HepG2 (cell line): ENCODE measurements at regions not wholly inside any gene's neighbourhood (a gene's known extent, or its start where the extent isn't known, plus 50 kb on each side); places are given as distances from the start of the nearest gene placed in this dataset.

Source experiments
- ATAC-seq: fragments of 200-7000 bp; cut with Tn5 transposase; 3 replicates; pipeline ENCODE4 v1.9.1; 2020; ENCODE audit warnings: mild to moderate bottlenecking, moderate library complexity
- BruUV-seq: library from RNA; stranded (reverse); fragments of 400-500 nt; replicated peaks from 2 replicates; lab custom pipeline; 2021; lab: Mats Ljungman, UMichigan
- CTCF ChIA-PET: fragments of 300-600 bp; formaldehyde crosslinking; extraction: SDS; loops from one replicate; lab custom pipeline; 2021; ENCODE audit warnings: low total read pairs, inconsistent platforms, low intra/inter-chr PET ratio; lab: Yijun Ruan, JAX
- POLR2A ChIA-PET: fragments of 350-600 bp; sonication (Branson Sonifier 250); formaldehyde crosslinking; loops from one replicate; lab custom pipeline; 2020; ENCODE audit warnings: antibody characterized with exemption, inconsistent platforms; lab: Yijun Ruan, JAX
- DNase-seq: peaks from one replicate; pipeline ENCODE4 v3.0.0-alpha.2; 2015; ENCODE audit warnings: low spot score
- FAIRE-seq: peaks from 3 replicates; lab custom pipeline; 2011; peaks lifted over from hg19 to GRCh38; lab: Jason Lieb, UNC
- H2AFZ ChIP-seq: one replicate; pipeline ENCODE4 v1.6.1; 2011; ENCODE audit warnings: low read length, inconsistent platforms
- H3K27ac ChIP-seq: fragments of 300-600 bp; 3 replicates; pipeline ENCODE4 v1.8.0; 2011; ENCODE audit warnings: mixed run types, mild to moderate bottlenecking, mixed read lengths, low read length, inconsistent platforms; ENCODE audit not compliant: insufficient read depth; ENCODE audit errors: extremely low read length
- H3K27me3 ChIP-seq, 2 experiments: fragments of 200-600 bp in 1 of 2; 2 replicates in 1 of 2; 3 replicates in 1 of 2; pipeline versions ENCODE4 v1.6.0 to v1.8.0; 2011; ENCODE audit warnings: low read length in 2 of 2, mild to moderate bottlenecking in 2 of 2, moderate library complexity in 2 of 2, inconsistent platforms in 1 of 2; ENCODE audit not compliant: insufficient read depth in 2 of 2, control insufficient read depth in 1 of 2
- H3K36me3 ChIP-seq, 2 experiments: fragments of 200-600 bp in 1 of 2; replicated peaks in 1 of 2; 2 replicates in 1 of 2; 3 replicates in 1 of 2; pipeline versions ENCODE4 v1.5.1 to v1.8.0; 2011; ENCODE audit warnings: low read length in 2 of 2, inconsistent platforms in 1 of 2; ENCODE audit not compliant: insufficient read depth in 2 of 2, control insufficient read depth in 1 of 2
- H3K4me1 ChIP-seq: 2 replicates; pipeline ENCODE4 v1.5.1; 2012; ENCODE audit warnings: low read length, inconsistent platforms; ENCODE audit not compliant: insufficient read depth
- H3K4me2 ChIP-seq: 2 replicates; pipeline ENCODE4 v1.6.0; 2011; ENCODE audit warnings: low read depth, low read length, inconsistent platforms
- H3K4me3 ChIP-seq, 3 experiments: fragments of 200-600 bp in 1 of 3; sonication (generic), shearing (Covaris generic) in 1 of 3; replicated peaks in 1 of 3; 2 replicates each; pipeline ENCODE4 v1.5.1; 2011 to 2016; ENCODE audit warnings: low read length in 3 of 3, inconsistent platforms in 2 of 3, low read depth in 2 of 3, mild to moderate bottlenecking in 2 of 3, control low read depth in 1 of 3, mixed read lengths in 1 of 3; ENCODE audit not compliant: insufficient read depth in 1 of 3
- H3K79me2 ChIP-seq: one replicate; pipeline ENCODE4 v1.6.1; 2011; ENCODE audit warnings: low read length, inconsistent platforms; ENCODE audit not compliant: insufficient read depth
- H3K9ac ChIP-seq: 2 replicates; pipeline ENCODE4 v1.6.0; 2011; ENCODE audit warnings: mild to moderate bottlenecking, low read depth, low read length, inconsistent platforms; ENCODE audit not compliant: insufficient read depth
- H3K9me3 ChIP-seq: 2 replicates; pipeline ENCODE4 v1.5.1; 2012; ENCODE audit warnings: mild to moderate bottlenecking, low read length
- H4K20me1 ChIP-seq: 2 replicates; pipeline ENCODE4 v1.6.0; 2011; ENCODE audit warnings: inconsistent platforms, mild to moderate bottlenecking, low read length, moderate library complexity; ENCODE audit not compliant: insufficient read depth
- AHR ChIP-seq: IDR thresholded peaks from 2 replicates; pipeline ENCODE4 v1.6.1; 2018; ENCODE audit warnings: missing genetic modification reagents, missing compliant biosample characterization
- JARID2 ChIP-seq: sonication (generic); formaldehyde crosslinking; IDR thresholded peaks from 2 replicates; pipeline ENCODE4 v1.8.1; 2023; ENCODE audit warnings: missing genetic modification reagents, inconsistent platforms; ENCODE audit not compliant: insufficient replicate concordance
- KLF9 ChIP-seq: IDR thresholded peaks from 2 replicates; pipeline ENCODE4 v1.6.1; 2016; ENCODE audit warnings: low read depth
- MTERF4 ChIP-seq: sonication (generic); formaldehyde crosslinking; IDR thresholded peaks from 2 replicates; pipeline ENCODE4 v1.8.0; 2023; ENCODE audit warnings: mild to moderate bottlenecking, missing genetic modification reagents
- MTF1 ChIP-seq: sonication (generic); formaldehyde crosslinking; IDR thresholded peaks from 2 replicates; pipeline ENCODE4 v1.5.0; 2020; ENCODE audit warnings: missing genetic modification reagents
- MTF2 ChIP-seq: sonication (generic); formaldehyde crosslinking; IDR thresholded peaks from 2 replicates; pipeline ENCODE4 v1.5.0; 2020; ENCODE audit warnings: missing genetic modification reagents, borderline replicate concordance
- ONECUT2 ChIP-seq: sonication (generic); formaldehyde crosslinking; IDR thresholded peaks from 2 replicates; pipeline ENCODE4 v1.4.0; 2020; ENCODE audit warnings: missing genetic modification reagents
- PHF8 ChIP-seq: sonication (generic); formaldehyde crosslinking; IDR thresholded peaks from 2 replicates; pipeline ENCODE4 v1.5.0; 2020; ENCODE audit warnings: missing genetic modification reagents
- RAD51 ChIP-seq: fragments of 450-650 bp; IDR thresholded peaks from 2 replicates; pipeline ENCODE4 v1.6.1; 2016; ENCODE audit warnings: borderline replicate concordance
- RBFOX2 ChIP-seq: fragments of 200-400 bp; formaldehyde crosslinking; IDR thresholded peaks from 2 replicates; pipeline ENCODE4 v1.6.1; 2017; ENCODE audit warnings: low read depth, mild to moderate bottlenecking, low read length
- REL ChIP-seq: sonication (generic); formaldehyde crosslinking; conservative IDR thresholded peaks from 2 replicates; pipeline ENCODE4 v1.8.0; 2022; ENCODE audit warnings: mild to moderate bottlenecking, missing genetic modification reagents, moderate library complexity
- RFXAP ChIP-seq: sonication (generic); formaldehyde crosslinking; IDR thresholded peaks from 2 replicates; pipeline ENCODE4 v1.4.0; 2020; ENCODE audit warnings: missing genetic modification reagents, borderline replicate concordance
- SNRNP70 ChIP-seq: fragments of 200-400 bp; formaldehyde crosslinking; IDR thresholded peaks from 2 replicates; pipeline ENCODE4 v1.6.1; 2017; ENCODE audit warnings: mild to moderate bottlenecking, low read depth, low read length, moderate library complexity
- THRA ChIP-seq: sonication (generic); formaldehyde crosslinking; IDR thresholded peaks from 2 replicates; pipeline ENCODE4 v1.4.0; 2020; ENCODE audit warnings: missing genetic modification reagents, borderline replicate concordance
- TIGD3 ChIP-seq: sonication (generic); formaldehyde crosslinking; IDR thresholded peaks from 2 replicates; pipeline ENCODE4 v1.5.1; 2020; ENCODE audit warnings: mild to moderate bottlenecking, missing genetic modification reagents, borderline replicate concordance
- ZBTB44 ChIP-seq: sonication (generic); formaldehyde crosslinking; IDR thresholded peaks from 2 replicates; pipeline ENCODE4 v1.4.0; 2020; ENCODE audit warnings: missing genetic modification reagents
- ZBTB8A ChIP-seq: sonication (generic); formaldehyde crosslinking; IDR thresholded peaks from 2 replicates; pipeline ENCODE4 v1.4.0; 2020; ENCODE audit warnings: mild to moderate bottlenecking, low read depth, missing genetic modification reagents, borderline replicate concordance
- ZNF484 ChIP-seq: sonication (generic); formaldehyde crosslinking; IDR thresholded peaks from 2 replicates; pipeline ENCODE4 v1.5.1; 2020; ENCODE audit warnings: mild to moderate bottlenecking, low read depth, missing genetic modification reagents, borderline replicate concordance
- ZNF768 ChIP-seq: sonication (generic); formaldehyde crosslinking; IDR thresholded peaks from 2 replicates; pipeline ENCODE4 v1.4.0; 2020; ENCODE audit warnings: missing genetic modification reagents
- WGBS: methylation state at CpG from one replicate; pipeline ENCODE4 v1.1.6; 2017; ENCODE audit warnings: low lambda C conversion rate; 5-methylcytosine and 5-hydroxymethylcytosine counted together
- in situ Hi-C: cut with HindIII; loops from 2 replicates; pipeline ENCODE4 v1.10.0; 2017; ENCODE audit warnings: low pct_unique_long_range_greater_than_20kb; ENCODE audit not compliant: extremely low pct_ligation_motif_present
- intact Hi-C: fragments of 100-400 bp; cut with micrococcal nuclease; formaldehyde crosslinking; loops from one replicate; pipeline ENCODE4 v1.10.0; 2022; ENCODE audit not compliant: unreplicated experiment
- TF ChIP-seq, protein P1 (sequence below): sonication (generic); formaldehyde crosslinking; IDR thresholded peaks from 2 replicates; pipeline ENCODE4 v1.5.0; 2020; ENCODE audit warnings: missing genetic modification reagents

DNA sequence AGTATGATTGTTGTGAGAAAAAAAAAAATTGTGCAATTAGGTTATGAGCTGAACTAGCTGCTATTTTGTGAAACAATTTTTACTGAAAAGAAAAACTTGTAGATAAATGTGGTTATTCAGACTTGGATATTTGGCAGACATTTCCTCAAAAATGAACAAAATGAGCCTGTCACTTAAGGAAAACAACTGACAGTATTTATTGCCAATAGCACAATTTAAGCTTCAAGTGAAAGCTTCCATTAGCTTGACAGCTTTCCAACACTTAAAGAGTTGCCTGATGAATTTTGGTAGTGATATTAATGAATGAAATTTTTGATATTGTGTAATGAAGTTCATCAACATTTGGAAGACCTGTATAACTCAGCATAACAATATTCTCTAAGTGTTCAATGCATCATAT lies 116.1 kb upstream of the RGS1 start (continued):
- no peak for TF ChIP-seq THRA (CRISPR knock-in tag)
- no peak for TF ChIP-seq ONECUT2 (CRISPR knock-in tag)
- TF ChIP-seq MTF2 (CRISPR knock-in tag), result no peak
- no peak for TF ChIP-seq RAD51
- no peak for TF ChIP-seq RFXAP (CRISPR knock-in tag)
- TF ChIP-seq ZNF484 (CRISPR knock-in tag), result no peak
- no peak for TF ChIP-seq ZNF768 (CRISPR knock-in tag)
- TF ChIP-seq, protein P1, sequence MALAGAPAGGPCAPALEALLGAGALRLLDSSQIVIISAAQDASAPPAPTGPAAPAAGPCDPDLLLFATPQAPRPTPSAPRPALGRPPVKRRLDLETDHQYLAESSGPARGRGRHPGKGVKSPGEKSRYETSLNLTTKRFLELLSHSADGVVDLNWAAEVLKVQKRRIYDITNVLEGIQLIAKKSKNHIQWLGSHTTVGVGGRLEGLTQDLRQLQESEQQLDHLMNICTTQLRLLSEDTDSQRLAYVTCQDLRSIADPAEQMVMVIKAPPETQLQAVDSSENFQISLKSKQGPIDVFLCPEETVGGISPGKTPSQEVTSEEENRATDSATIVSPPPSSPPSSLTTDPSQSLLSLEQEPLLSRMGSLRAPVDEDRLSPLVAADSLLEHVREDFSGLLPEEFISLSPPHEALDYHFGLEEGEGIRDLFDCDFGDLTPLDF (CRISPR knock-in tag), result no peak
- TF ChIP-seq AHR (CRISPR knock-in tag), result no peak
- no peak for TF ChIP-seq JARID2 (CRISPR knock-in tag)
- no peak for TF ChIP-seq MTERF4 (CRISPR knock-in tag)

DNA sequence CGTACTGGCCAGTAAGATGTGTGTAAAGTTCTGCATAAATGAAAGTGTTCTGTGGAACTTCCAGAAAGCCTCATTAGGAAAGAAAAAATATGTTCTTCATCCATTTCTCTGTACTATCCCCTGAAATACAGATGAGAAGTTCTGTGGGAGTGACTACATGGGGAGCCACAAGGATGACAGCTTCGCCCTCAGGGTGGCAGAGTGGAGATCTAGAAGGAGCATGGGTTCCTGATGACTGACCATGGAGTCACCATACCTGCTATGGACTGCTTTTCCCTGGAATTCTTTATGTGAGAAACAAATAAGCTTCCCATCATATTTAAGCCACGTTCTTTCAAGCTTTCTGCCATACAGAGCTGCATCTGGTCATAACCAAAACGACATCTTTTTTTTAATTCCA lies 113.9 kb upstream of the RGS1 start:
- ATAC-seq (no peak), DNase-seq (no peak), FAIRE-seq (no peak)
- H3K36me3 ChIP-seq, result no peaks in the 10 kb centered on the region
- CTCF ChIA-PET, result no interaction called here
- no TSS peak for BruUV-seq
- no peak overlapping the region for H2AFZ ChIP-seq
- no peak overlapping the region for H3K4me2 ChIP-seq
- no peak overlapping the region for H3K9ac ChIP-seq
- no peaks in the 10 kb centered on the region for H3K79me2 ChIP-seq
- POLR2A ChIA-PET, result no interaction called here
- no peaks in the 10 kb centered on the region for H3K9me3 ChIP-seq
- no peak overlapping the region for H3K4me3 ChIP-seq
- TF ChIP-seq SNRNP70 (no peak), KLF9 (CRISPR knock-in tag) (no peak), PHF8 (CRISPR knock-in tag) (no peak), MTF1 (CRISPR knock-in tag) (no peak), ZBTB8A (CRISPR knock-in tag) (no peak), RBFOX2 (no peak), ZBTB44 (CRISPR knock-in tag) (no peak), TIGD3 (CRISPR knock-in tag) (no peak), REL (CRISPR knock-in tag) (no peak)
- intact Hi-C loops (no loop called here), in situ Hi-C loops (no loop called here)
- WGBS, result 2% methylated on average over 4 of the region's 4 CpGs
- H4K20me1 ChIP-seq, result no peaks in the 10 kb centered on the region
- no peaks in the 10 kb centered on the region for H3K4me1 ChIP-seq
- H3K27me3 ChIP-seq, result no peaks in the 10 kb centered on the region
- H3K27ac ChIP-seq, result no peak overlapping the region
